ENCODE measurements at regions not wholly inside any gene's neighbourhood (a gene's known extent, or its start where the extent isn't known, plus 50 kb on each side); places are given as distances from the start of the nearest gene placed in this dataset.

DNA sequence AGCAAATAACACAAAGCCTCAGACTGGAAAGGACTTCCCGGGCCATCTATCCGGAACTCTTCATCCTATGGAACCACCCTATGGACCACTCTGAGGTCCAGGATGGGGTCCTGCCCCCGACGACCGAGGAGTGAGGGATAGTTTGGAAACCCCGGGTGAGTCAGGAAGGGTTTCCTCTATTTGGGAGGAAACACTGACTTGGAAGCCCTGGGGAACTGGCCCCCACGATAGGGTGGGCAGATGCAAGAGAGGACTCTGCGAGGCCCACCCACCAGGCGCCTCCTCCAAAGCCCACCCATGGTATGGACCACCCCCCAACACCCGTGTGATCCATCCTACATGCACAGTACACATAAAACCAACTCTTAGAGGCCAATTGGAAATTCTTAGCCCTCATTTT lies 69.4 kb downstream of the CPN2 start:
- DNase-seq = no peak

DNA sequence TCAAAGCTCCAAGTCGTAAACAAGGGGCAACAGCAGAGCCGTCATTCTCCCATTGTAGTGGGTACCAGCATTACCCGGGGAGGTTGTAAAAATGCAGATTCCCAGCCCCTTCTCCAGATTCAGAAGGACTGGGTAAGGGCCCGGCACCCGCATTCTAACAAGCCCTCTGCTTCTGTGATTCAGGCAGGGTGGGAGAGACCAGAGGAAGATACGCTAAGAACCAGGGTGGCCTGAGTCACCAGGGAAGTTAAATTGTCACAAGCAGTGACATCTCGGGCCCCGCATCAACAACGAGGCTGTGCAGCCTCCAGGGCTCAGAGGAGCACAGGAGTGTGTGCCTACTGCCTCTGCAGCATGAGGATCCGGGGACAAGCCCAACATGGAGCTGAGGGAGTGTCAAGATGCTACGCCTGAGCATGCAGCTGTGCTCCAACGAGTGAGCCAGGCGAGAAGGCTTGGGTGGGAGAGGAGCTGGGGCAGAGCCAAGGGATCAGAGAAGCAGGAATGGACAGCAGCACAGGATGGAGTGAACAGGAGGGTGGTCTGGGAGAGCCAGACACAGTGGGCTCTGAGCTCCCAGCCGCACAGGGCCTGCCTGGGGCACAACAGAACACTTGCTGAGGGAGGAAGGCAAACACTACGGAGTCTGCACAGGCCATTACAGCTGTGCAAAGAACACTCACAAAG lies 68.5 kb downstream of the CPN2 start:
- DNase-seq = peak; percentile 37

DNA sequence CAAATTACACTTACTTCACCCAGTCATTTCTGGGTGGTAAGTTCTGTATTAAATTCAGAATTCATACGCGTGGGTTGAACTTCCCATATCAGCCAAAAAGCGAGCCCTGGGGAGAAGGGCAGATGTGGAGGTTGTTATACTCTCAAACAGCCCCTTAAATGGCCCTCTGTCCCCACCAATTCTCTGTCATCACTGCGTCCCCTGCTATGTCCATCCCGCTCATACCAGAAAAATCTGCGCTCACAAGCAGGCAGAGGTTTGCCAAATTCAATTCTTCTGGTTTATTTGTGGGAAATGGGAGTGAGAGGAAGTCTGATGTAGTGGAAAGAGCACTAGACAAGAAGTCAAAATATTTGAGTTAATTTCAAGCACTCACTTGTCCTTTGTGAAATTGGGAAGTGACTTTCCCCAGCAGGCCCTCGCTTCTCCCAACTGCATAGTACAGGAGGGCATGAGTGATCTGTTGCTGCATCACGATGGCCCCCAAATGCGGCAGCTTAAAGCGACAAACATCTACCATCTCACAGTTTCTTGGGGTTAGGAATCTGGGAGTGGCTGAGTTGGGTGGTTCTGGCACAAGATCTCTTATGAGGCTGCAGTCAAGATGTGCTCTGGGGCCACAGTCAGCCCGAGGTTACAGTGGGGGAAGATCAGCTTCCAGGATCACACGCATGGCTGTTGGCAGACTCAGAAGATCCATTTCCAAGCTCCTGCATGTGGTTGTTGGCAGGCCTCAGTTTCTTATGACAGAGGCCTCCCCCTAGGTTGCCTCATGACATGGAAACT lies 67.7 kb downstream of the CPN2 start:
- DNase-seq = peak; percentile 33

DNA sequence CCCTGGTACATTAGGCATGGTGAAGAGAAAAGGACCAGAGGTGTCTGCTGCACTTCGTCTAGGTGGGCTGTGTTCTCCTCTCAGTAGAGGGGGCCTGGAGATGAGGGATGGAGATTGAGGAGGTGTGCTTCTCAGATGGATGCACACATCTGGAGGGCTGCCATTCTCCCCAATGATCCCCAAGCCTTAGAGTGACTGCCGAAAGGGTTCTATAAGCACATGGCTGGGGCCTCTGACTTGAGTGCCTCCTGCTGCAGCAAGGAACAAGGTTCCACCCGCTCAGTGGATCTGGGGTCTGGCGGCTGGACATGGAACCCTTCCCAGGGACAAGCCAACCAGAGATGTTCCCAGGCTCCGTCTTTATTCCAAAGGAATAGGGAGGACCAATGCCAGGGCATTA lies 66.8 kb downstream of the CPN2 start:
- peak; percentile 53 for DNase-seq

DNA sequence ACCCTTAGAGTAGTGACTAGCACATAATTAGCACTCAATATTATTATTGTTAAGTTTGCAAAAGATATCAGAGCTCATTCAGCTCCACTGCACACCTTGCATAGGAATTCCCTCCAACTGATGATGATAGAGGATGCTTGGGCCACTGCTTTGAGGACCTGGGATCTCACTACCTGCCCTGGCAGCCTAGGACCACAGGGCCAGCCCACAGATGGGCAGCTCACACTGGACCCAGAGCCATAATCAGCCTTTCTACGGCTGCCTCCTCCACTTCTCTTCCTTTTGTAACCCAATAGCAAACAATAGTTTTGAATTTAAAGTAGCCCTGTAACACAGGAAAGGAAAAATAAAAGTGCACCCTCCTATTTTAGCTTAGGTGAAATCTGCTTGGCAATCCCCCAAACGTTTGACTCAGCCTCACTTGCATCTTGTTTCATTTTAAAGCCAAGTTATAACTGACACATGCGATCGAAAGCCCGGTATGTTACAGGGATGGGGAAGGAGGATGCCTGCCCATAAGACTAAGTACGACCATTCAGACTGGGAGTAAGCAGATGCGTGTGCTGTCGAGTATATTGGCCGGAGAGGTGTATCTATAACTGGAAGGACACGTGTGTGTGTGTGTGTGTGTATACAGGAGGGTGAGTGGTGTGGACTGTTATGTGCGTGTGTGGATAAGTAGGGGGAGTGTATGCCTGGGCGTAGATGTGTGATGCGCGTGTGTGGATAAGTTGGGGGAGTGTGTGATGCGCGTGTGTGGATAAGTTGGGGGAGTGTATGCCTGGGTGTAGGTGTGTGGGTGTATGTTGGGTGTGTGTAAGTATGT lies 65.9 kb downstream of the CPN2 start:
- DNase-seq = peak; percentile 19

DNA sequence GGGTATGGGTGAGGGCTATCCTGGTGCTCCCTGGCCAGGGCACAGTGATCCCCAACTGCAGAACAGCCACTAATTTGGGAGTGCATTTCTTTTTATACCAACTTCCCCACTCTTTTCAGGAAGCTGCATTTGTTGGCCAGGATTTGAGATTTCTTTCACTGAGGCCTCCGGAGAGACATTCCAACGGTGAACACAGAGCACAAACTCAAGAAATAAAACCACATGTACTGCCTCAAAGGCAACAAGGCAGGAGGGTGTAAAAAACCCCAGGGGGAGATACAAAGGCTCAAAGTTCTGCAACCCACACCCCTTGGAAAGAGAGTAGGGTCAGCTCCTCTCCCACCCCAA lies 65.3 kb downstream of the CPN2 start:
- DNase-seq = no peak

DNA sequence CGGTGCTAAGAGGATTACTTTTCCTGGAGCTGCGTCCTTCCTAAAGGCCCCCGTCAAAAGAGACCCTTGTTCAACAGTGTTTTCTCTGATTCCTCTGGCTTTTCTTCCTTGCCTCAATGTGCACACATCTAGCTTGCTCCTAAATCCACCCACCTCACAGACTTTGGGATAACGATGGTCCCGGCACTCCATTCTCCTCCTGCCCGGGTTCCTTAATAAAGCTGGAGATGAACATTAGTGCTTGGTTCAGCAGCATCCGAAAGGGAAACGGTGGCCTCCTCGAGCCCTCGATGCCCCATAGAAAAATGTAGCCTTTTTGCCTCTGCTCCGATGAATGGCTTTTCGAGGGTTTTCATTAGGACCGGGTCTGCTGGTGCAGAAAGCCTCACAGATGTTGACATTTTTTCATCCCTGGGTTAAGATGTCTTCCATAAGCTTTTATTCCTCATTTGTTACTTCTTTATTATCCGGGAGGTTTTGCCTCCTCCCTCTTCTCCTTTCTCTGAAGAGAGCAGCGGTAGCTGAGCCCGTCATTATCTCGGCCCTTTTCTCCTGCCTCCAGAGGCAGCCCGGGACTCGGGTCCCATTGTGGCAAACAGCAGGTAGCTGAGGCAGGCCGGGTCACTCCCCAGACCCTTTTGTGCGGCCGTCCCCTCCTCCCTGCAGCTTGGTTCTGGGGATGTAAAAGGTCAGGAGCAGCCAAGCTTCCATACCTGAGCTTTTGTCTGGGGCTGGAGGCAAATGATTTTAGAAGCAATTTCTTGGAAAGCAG lies 64.6 kb downstream of the CPN2 start:
- DNase-seq = peak; percentile 45

DNA sequence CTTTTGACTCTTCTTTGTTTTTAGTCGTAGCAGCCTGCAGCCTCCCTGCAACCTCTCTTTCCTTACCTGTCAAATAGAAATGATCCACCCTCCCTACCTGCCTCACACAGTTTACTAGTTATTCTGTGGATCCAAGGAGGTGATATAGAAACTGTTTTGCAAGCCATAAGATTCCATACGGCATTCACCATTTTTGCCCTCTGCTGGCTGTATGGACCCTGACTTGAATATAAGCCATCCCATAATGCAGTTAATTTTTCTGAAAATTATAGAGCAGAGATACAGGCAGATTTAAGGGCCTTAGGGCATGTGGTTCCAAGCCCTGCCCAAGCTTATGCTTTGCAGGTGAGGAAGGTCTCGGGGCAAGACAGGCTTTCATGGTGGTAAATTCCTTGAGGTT lies 63.8 kb downstream of the CPN2 start:
- no peak for DNase-seq

DNA sequence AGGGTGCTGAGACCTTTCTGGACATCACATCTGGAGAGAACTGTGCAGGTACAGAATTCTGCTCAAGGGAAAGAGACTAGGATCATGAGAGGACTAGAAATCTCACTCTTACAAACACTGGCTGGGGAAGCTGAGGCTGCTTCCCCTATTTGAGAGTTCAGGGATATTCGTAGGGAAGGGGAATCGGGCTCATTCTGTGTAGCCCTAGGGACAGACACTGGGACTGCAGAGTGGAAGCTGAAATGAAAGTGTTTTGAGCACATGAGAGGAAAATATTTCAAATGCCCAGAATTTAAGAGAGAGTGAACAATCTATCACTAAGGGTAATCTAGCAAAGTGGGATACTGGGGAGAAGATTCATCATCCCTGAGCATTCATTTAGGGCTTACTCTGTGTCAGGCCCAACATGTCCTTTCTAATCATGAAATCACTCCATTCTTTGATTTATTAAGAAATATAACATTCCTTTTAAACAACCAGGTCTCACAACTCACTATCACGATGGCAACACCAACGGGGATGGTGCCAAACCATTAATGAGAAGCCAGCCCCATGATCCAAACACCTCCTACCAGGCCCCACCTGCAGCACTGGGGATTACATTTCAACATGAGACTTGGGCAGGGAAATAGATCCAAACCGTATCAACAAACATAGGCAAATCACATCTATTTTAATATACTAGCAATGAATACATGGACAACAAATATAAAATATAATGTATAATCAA lies 63.0 kb downstream of the CPN2 start:
- no peak for DNase-seq

Data from activated effector memory CD4-positive, alpha-beta T cell treated with anti-CD3 and anti-CD28 coated beads, Interleukin-2, amount 50 U/mL, for 16 hours (primary cell).